HepG2 (cell line): ENCODE measurements at regions not wholly inside any gene's neighbourhood (a gene's known extent, or its start where the extent isn't known, plus 50 kb on each side); places are given as distances from the start of the nearest gene placed in this dataset.

Experiments
- ATAC-seq: fragments of 200-7000 bp; cut with Tn5 transposase; 3 replicates; pipeline ENCODE4 v1.9.1; 2020; ENCODE audit warnings: mild to moderate bottlenecking, moderate library complexity
- BruUV-seq: library from RNA; stranded (reverse); fragments of 400-500 nt; replicated peaks from 2 replicates; lab custom pipeline; 2021; lab: Mats Ljungman, UMichigan
- CTCF ChIA-PET: fragments of 300-600 bp; formaldehyde crosslinking; extraction: SDS; loops from one replicate; lab custom pipeline; 2021; ENCODE audit warnings: low total read pairs, inconsistent platforms, low intra/inter-chr PET ratio; lab: Yijun Ruan, JAX
- POLR2A ChIA-PET: fragments of 350-600 bp; sonication (Branson Sonifier 250); formaldehyde crosslinking; loops from one replicate; lab custom pipeline; 2020; ENCODE audit warnings: antibody characterized with exemption, inconsistent platforms; lab: Yijun Ruan, JAX
- DNase-seq: peaks from one replicate; pipeline ENCODE4 v3.0.0-alpha.2; 2015; ENCODE audit warnings: low spot score
- FAIRE-seq: peaks from 3 replicates; lab custom pipeline; 2011; peaks lifted over from hg19 to GRCh38; lab: Jason Lieb, UNC
- H2AFZ ChIP-seq: one replicate; pipeline ENCODE4 v1.6.1; 2011; ENCODE audit warnings: low read length, inconsistent platforms
- H3K27ac ChIP-seq: fragments of 300-600 bp; 3 replicates; pipeline ENCODE4 v1.8.0; 2011; ENCODE audit warnings: mixed run types, mild to moderate bottlenecking, mixed read lengths, low read length, inconsistent platforms; ENCODE audit not compliant: insufficient read depth; ENCODE audit errors: extremely low read length
- H3K27me3 ChIP-seq, 2 experiments: fragments of 200-600 bp in 1 of 2; 2 replicates in 1 of 2; 3 replicates in 1 of 2; pipeline versions ENCODE4 v1.6.0 to v1.8.0; 2011; ENCODE audit warnings: low read length in 2 of 2, mild to moderate bottlenecking in 2 of 2, moderate library complexity in 2 of 2, inconsistent platforms in 1 of 2; ENCODE audit not compliant: insufficient read depth in 2 of 2, control insufficient read depth in 1 of 2
- H3K36me3 ChIP-seq, 2 experiments: fragments of 200-600 bp in 1 of 2; replicated peaks in 1 of 2; 2 replicates in 1 of 2; 3 replicates in 1 of 2; pipeline versions ENCODE4 v1.5.1 to v1.8.0; 2011; ENCODE audit warnings: low read length in 2 of 2, inconsistent platforms in 1 of 2; ENCODE audit not compliant: insufficient read depth in 2 of 2, control insufficient read depth in 1 of 2
- H3K4me1 ChIP-seq: 2 replicates; pipeline ENCODE4 v1.5.1; 2012; ENCODE audit warnings: low read length, inconsistent platforms; ENCODE audit not compliant: insufficient read depth
- H3K4me2 ChIP-seq: 2 replicates; pipeline ENCODE4 v1.6.0; 2011; ENCODE audit warnings: low read depth, low read length, inconsistent platforms
- H3K4me3 ChIP-seq, 3 experiments: fragments of 200-600 bp in 1 of 3; sonication (generic), shearing (Covaris generic) in 1 of 3; replicated peaks in 1 of 3; 2 replicates each; pipeline ENCODE4 v1.5.1; 2011 to 2016; ENCODE audit warnings: low read length in 3 of 3, inconsistent platforms in 2 of 3, low read depth in 2 of 3, mild to moderate bottlenecking in 2 of 3, control low read depth in 1 of 3, mixed read lengths in 1 of 3; ENCODE audit not compliant: insufficient read depth in 1 of 3
- H3K79me2 ChIP-seq: one replicate; pipeline ENCODE4 v1.6.1; 2011; ENCODE audit warnings: low read length, inconsistent platforms; ENCODE audit not compliant: insufficient read depth
- H3K9ac ChIP-seq: 2 replicates; pipeline ENCODE4 v1.6.0; 2011; ENCODE audit warnings: mild to moderate bottlenecking, low read depth, low read length, inconsistent platforms; ENCODE audit not compliant: insufficient read depth
- H3K9me3 ChIP-seq: 2 replicates; pipeline ENCODE4 v1.5.1; 2012; ENCODE audit warnings: mild to moderate bottlenecking, low read length
- H4K20me1 ChIP-seq: 2 replicates; pipeline ENCODE4 v1.6.0; 2011; ENCODE audit warnings: inconsistent platforms, mild to moderate bottlenecking, low read length, moderate library complexity; ENCODE audit not compliant: insufficient read depth
- KMT2A ChIP-seq: sonication (generic); formaldehyde crosslinking; IDR thresholded peaks from 2 replicates; pipeline ENCODE4 v1.4.0; 2020; ENCODE audit warnings: missing genetic modification reagents
- LCORL ChIP-seq, 2 experiments: fragments of 450-650 bp in 1 of 2; sonication (generic) in 1 of 2; formaldehyde crosslinking in 1 of 2; IDR thresholded peaks; 2 replicates each; pipeline versions ENCODE4 v1.5.0 to v1.6.1; 2017 to 2020; ENCODE audit warnings: antibody characterized with exemption in 1 of 2, missing genetic modification reagents in 1 of 2
- MAFF ChIP-seq: IDR thresholded peaks from 2 replicates; pipeline ENCODE4 v1.6.1; 2011; ENCODE audit warnings: low read depth, low read length, improper control_type of control experiment
- NFIC ChIP-seq: IDR thresholded peaks from 2 replicates; pipeline ENCODE4 v1.6.1; 2012; ENCODE audit warnings: mild to moderate bottlenecking, low read length, inconsistent platforms
- PAWR ChIP-seq: sonication (generic); formaldehyde crosslinking; IDR thresholded peaks from 2 replicates; pipeline ENCODE4 v1.4.0; 2020; ENCODE audit warnings: missing genetic modification reagents, mild to moderate bottlenecking, borderline replicate concordance
- ZBTB3 ChIP-seq: sonication (generic); formaldehyde crosslinking; IDR thresholded peaks from 2 replicates; pipeline ENCODE4 v1.4.0; 2020; ENCODE audit warnings: low read depth, mild to moderate bottlenecking, moderate library complexity, missing genetic modification reagents, borderline replicate concordance
- ZNF20 ChIP-seq: sonication (generic); formaldehyde crosslinking; IDR thresholded peaks from 2 replicates; pipeline ENCODE4 v1.4.0; 2020; ENCODE audit warnings: mild to moderate bottlenecking, moderate library complexity, missing genetic modification reagents
- WGBS: methylation state at CpG from one replicate; pipeline ENCODE4 v1.1.6; 2017; ENCODE audit warnings: low lambda C conversion rate; 5-methylcytosine and 5-hydroxymethylcytosine counted together
- in situ Hi-C: cut with HindIII; loops from 2 replicates; pipeline ENCODE4 v1.10.0; 2017; ENCODE audit warnings: low pct_unique_long_range_greater_than_20kb; ENCODE audit not compliant: extremely low pct_ligation_motif_present
- intact Hi-C: fragments of 100-400 bp; cut with micrococcal nuclease; formaldehyde crosslinking; loops from one replicate; pipeline ENCODE4 v1.10.0; 2022; ENCODE audit not compliant: unreplicated experiment
- TF ChIP-seq, protein P1 (sequence below): sonication (generic); formaldehyde crosslinking; IDR thresholded peaks from 2 replicates; pipeline ENCODE4 v1.4.0; 2020; ENCODE audit warnings: missing genetic modification reagents, mild to moderate bottlenecking, borderline replicate concordance
- TF ChIP-seq, protein P2 (sequence below): sonication (generic); formaldehyde crosslinking; conservative IDR thresholded peaks from 2 replicates; pipeline ENCODE4 v1.4.0; 2020; ENCODE audit warnings: missing genetic modification reagents
- TF ChIP-seq, protein P3 (sequence below): sonication (generic); formaldehyde crosslinking; IDR thresholded peaks from 2 replicates; pipeline ENCODE4 v1.4.0; 2020; ENCODE audit warnings: mild to moderate bottlenecking, missing genetic modification reagents

DNA sequence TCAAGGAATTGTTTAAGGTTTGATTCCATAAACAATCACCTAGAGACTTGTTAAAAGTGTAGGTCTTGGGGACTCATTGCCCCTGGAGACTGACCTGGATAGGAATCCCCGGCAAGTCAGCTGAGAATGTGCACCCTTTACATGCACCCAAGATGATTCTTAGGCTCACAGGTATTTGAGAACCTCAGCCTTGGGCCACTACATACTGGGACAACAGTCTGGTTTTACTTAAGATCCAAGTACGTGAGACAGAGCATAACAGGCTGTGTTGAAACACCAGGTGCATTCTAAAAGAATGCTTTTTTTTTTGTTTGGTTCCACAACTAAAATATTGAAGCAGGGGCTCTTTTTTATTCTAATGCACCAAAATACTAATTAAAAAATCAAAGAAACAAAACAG is 215.8 kb downstream of the TMX3 start:
- no peak overlapping the region for H3K4me2 ChIP-seq
- ATAC-seq (no peak), FAIRE-seq (no peak), DNase-seq (no peak)
- 0% methylated on average over 2 of the region's 2 CpGs for WGBS
- in situ Hi-C loops, result no loop called here
- H2AFZ ChIP-seq, result no peak overlapping the region
- no peaks in the 10 kb centered on the region for H3K27me3 ChIP-seq
- H3K9me3 ChIP-seq, result no peaks in the 10 kb centered on the region
- TF ChIP-seq, protein P1, sequence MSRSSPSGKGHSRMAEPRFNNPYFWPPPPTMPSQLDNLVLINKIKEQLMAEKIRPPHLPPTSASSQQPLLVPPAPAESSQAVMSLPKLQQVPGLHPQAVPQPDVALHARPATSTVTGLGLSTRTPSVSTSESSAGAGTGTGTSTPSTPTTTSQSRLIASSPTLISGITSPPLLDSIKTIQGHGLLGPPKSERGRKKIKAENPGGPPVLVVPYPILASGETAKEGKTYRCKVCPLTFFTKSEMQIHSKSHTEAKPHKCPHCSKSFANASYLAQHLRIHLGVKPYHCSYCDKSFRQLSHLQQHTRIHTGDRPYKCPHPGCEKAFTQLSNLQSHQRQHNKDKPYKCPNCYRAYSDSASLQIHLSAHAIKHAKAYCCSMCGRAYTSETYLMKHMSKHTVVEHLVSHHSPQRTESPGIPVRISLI, result no peak
- TF ChIP-seq MAFF (no peak), PAWR (CRISPR knock-in tag) (no peak), NFIC (no peak), LCORL (IDR thresholded peaks at IDR 0.05) (no peak), LCORL (CRISPR knock-in tag; IDR thresholded peaks at IDR 0.05) (no peak), KMT2A (no peak), ZNF20 (CRISPR knock-in tag) (no peak), ZBTB3 (CRISPR knock-in tag) (no peak)
- TF ChIP-seq, protein P2, sequence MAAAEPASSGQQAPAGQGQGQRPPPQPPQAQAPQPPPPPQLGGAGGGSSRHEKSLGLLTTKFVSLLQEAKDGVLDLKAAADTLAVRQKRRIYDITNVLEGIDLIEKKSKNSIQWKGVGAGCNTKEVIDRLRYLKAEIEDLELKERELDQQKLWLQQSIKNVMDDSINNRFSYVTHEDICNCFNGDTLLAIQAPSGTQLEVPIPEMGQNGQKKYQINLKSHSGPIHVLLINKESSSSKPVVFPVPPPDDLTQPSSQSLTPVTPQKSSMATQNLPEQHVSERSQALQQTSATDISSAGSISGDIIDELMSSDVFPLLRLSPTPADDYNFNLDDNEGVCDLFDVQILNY (CRISPR knock-in tag), result no peak
- TF ChIP-seq, protein P3, sequence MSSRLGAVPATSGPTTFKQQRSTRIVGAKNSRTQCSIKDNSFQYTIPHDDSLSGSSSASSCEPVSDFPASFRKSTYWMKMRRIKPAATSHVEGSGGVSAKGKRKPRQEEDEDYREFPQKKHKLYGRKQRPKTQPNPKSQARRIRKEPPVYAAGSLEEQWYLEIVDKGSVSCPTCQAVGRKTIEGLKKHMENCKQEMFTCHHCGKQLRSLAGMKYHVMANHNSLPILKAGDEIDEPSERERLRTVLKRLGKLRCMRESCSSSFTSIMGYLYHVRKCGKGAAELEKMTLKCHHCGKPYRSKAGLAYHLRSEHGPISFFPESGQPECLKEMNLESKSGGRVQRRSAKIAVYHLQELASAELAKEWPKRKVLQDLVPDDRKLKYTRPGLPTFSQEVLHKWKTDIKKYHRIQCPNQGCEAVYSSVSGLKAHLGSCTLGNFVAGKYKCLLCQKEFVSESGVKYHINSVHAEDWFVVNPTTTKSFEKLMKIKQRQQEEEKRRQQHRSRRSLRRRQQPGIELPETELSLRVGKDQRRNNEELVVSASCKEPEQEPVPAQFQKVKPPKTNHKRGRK (CRISPR knock-in tag), result no peak
- no TSS peak for BruUV-seq
- no peaks in the 10 kb centered on the region for H3K4me1 ChIP-seq
- H4K20me1 ChIP-seq, result no peaks in the 10 kb centered on the region
- no peak overlapping the region for H3K27ac ChIP-seq
- ChIA-PET CTCF (no interaction called here), POLR2A (no interaction called here)
- H3K36me3 ChIP-seq, result no peaks in the 10 kb centered on the region
- intact Hi-C loops, result no loop called here
- H3K79me2 ChIP-seq, result no peaks in the 10 kb centered on the region
- no peak overlapping the region for H3K9ac ChIP-seq
- H3K4me3 ChIP-seq, result no peak overlapping the region
